HUES6 (cell line): ENCODE measurements at regions not wholly inside any gene's neighbourhood (a gene's known extent, or its start where the extent isn't known, plus 50 kb on each side); places are given as distances from the start of the nearest gene placed in this dataset.
"Not testable (repeated sequence)": the region's sequence is repeated elsewhere in the genome, so short reads cannot be mapped to it uniquely, and the experiment has no call there.

Experiments
- H3K27ac ChIP-seq: 2 replicates; pipeline ENCODE4 v1.7.0; 2013; ENCODE audit warnings: low read depth, mild to moderate bottlenecking, low read length, inconsistent platforms
- H3K27me3 ChIP-seq: 2 replicates; pipeline ENCODE4 v1.6.1; 2013; ENCODE audit warnings: low read length; ENCODE audit not compliant: control insufficient read depth, insufficient read depth
- H3K36me3 ChIP-seq: 2 replicates; pipeline ENCODE4 v1.6.1; 2013; ENCODE audit warnings: low read length; ENCODE audit not compliant: control insufficient read depth, insufficient read depth
- H3K4me1 ChIP-seq: 2 replicates; pipeline ENCODE4 v1.6.1; 2013; ENCODE audit warnings: low read length; ENCODE audit not compliant: control insufficient read depth, insufficient read depth
- H3K4me3 ChIP-seq: 2 replicates; pipeline ENCODE4 v1.5.1; 2013; ENCODE audit warnings: low read depth, low read length
- H3K9ac ChIP-seq: one replicate; pipeline ENCODE4 v1.6.1; 2013; ENCODE audit warnings: mild to moderate bottlenecking, low read length
- H3K9me3 ChIP-seq: 2 replicates; pipeline ENCODE4 v1.6.1; 2013; ENCODE audit warnings: low read depth, low read length; ENCODE audit not compliant: control insufficient read depth, insufficient read depth

DNA sequence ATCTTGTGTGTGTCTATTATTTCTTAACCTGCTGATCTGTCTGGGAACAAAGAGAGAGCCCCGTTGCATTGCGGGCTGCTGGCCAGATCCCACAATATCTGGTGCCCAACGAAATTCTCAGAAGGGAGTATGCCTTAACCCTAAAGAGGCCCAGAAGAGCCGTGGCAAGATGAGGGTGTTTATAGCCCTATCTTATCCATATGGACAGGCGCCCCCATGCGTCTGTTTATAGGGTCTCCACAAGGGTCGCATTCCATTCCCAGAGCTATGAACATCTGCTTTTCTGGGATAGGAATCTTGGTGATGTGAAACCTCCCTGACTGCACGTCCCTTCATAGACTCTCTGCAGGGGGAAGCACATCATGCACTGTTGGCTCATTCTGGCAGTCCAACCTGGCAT is 1262.5 kb downstream of the RAPGEF2 start:
- H3K36me3 ChIP-seq, H3K27me3 ChIP-seq, H3K4me1 ChIP-seq, H3K27ac ChIP-seq, H3K4me3 ChIP-seq, H3K9ac ChIP-seq: not testable (repeated sequence)
- peaks cover 14% of the 10 kb centered on the region for H3K9me3 ChIP-seq

DNA sequence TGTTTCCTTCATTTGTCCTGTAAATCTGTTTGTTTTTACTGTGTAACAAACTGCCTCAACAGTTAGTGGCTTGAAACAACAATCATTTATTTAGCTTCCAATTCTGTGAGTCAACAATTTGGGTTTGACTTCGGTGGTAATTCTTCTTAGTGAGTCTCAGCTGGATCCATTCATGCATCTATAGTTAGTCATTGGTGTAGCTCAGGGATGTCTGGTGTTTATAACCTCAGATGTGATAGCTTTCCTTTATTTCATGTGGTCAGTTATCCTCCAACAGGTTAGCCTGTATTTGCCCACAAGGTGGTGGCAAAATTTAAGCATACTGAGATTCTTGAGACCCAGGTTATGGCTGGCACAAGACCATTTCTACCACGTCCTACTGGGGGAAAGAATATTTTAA is 1267.2 kb downstream of the RAPGEF2 start:
- H3K27ac ChIP-seq = no peak overlapping the region
- no peaks in the 10 kb centered on the region for H3K4me1 ChIP-seq
- H3K27me3 ChIP-seq = no peaks in the 10 kb centered on the region
- H3K4me3 ChIP-seq = no peak overlapping the region
- no peak overlapping the region for H3K9ac ChIP-seq
- H3K36me3 ChIP-seq = no peaks in the 10 kb centered on the region
- no peaks in the 10 kb centered on the region for H3K9me3 ChIP-seq

DNA sequence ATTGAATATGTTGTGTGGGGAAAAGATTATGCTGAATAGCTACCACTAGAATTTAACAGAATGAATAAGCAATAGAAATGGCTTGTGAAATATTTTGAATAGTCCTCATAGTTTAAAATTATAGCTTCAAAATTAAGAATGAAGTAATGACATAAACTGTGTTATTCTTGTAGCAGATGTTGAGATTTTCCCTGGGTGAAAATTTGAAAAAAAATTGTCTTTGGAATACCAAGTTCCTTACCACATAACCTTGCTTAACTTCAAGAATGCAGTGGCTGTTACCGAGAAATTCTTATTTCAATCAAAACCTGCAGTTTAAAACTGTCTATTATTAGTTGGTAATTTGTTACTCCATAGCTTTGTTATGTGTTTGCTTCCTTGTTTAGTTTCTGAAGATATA is 1268.6 kb downstream of the RAPGEF2 start:
- no peaks in the 10 kb centered on the region for H3K27me3 ChIP-seq
- H3K4me3 ChIP-seq = no peak overlapping the region
- H3K4me1 ChIP-seq = no peaks in the 10 kb centered on the region
- no peaks in the 10 kb centered on the region for H3K36me3 ChIP-seq
- H3K27ac ChIP-seq = no peak overlapping the region
- H3K9ac ChIP-seq = no peak overlapping the region
- H3K9me3 ChIP-seq = no peaks in the 10 kb centered on the region

DNA sequence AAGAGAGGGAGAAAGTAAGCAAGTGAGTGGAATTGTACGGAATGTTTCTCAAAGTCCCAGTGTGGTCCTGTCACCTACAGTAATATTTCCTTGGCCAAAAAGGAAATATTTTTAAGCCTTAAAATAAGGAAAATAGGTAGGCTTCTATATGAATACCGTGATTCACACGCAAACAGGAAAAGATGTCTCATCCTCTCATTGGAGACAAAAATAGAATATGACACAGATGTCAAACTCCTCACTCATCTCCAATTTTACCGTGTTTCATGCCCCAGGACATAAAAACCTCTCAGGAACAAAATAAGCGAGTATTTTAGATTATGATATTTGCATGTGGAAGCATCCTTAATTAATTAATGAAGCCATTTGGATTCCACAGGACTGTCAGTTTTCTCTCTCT is 1269.5 kb downstream of the RAPGEF2 start:
- Histone ChIP-seq H3K4me1 (no peaks in the 10 kb centered on the region), H3K36me3 (no peaks in the 10 kb centered on the region), H3K9ac (no peak overlapping the region), H3K4me3 (no peak overlapping the region), H3K9me3 (no peaks in the 10 kb centered on the region), H3K27me3 (no peaks in the 10 kb centered on the region), H3K27ac (no peak overlapping the region)

DNA sequence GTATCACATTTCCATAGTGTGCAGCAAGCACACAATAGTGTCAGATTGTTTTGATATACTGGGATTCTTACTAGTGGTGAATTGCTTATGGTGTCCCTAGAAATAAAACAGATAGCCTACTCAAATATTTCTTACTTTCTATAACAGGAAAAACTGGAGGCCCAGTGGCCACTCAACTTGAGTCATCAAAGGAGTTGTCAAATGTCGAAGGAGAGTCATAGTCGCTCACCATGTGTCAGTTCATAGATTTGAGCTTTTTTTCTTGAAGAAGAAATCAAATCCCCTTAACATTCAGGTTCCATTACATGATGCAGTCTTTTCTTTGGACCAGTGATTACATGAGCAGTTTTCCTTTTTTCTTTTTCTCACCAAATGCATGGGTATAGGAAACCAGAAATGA is 1271.0 kb downstream of the RAPGEF2 start:
- H3K27ac ChIP-seq = no peak overlapping the region
- no peaks in the 10 kb centered on the region for H3K9me3 ChIP-seq
- H3K27me3 ChIP-seq = no peaks in the 10 kb centered on the region
- H3K4me3 ChIP-seq = no peak overlapping the region
- H3K4me1 ChIP-seq = no peaks in the 10 kb centered on the region
- H3K9ac ChIP-seq = no peak overlapping the region
- no peaks in the 10 kb centered on the region for H3K36me3 ChIP-seq

DNA sequence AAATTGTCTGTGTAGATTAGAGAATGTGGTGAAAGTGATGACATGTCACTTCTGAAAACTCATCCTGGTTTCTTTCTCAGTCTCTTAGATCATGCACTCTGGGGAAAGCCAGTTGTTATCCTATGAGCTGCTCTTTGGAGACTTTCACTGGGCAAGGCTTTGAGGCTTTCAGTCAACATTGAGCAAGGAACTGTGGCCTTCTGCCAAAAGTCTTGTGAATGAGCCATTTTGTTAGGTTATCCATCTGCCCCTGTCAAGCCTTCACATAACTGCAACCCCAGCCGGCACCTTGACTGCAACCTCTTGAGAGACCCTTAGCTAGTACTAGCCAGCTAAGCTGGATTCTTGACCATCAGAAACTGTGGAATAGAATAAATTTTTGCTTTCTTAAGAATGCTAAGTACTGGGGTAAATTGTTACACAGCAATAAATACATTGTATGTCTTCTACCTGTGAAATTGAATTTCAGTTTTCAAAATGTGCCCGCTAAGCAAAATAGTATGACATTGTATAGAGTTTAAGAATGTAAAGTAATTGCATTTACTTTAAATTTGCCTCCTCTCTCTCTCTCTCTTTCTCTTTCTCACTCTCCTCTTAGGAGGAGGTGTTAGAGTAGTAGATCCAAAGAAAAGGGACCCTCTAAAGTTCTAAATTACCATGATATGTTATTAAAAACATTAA is 1273.0 kb downstream of the RAPGEF2 start:
- Histone ChIP-seq H3K36me3 (no peaks in the 10 kb centered on the region), H3K9ac (no peak overlapping the region), H3K27me3 (no peaks in the 10 kb centered on the region), H3K27ac (no peak overlapping the region), H3K4me3 (no peak overlapping the region), H3K4me1 (no peaks in the 10 kb centered on the region), H3K9me3 (no peaks in the 10 kb centered on the region)

DNA sequence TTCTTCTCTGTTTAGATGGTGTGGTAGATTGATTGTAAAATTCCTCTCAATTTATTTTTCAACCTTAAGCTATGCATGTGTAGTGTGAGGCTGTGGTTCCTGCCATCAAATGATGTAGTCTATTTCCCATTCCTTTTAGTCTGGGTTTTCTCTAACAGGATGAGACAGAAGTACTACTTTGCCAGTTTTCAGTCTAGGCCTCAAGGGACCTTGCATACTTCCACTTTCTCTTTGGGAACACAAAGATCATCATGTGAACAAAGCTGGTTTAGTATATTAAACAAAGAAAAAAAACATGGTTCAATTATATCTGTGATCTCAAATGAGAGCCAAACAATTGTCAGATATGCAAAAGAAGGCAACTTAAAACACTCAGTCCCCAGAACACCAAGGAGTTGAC is 1284.0 kb downstream of the RAPGEF2 start:
- peaks cover 16% of the 10 kb centered on the region for H3K9me3 ChIP-seq
- no peak overlapping the region for H3K4me3 ChIP-seq
- H3K27ac ChIP-seq = no peak overlapping the region
- no peaks in the 10 kb centered on the region for H3K36me3 ChIP-seq
- H3K27me3 ChIP-seq = no peaks in the 10 kb centered on the region
- no peaks in the 10 kb centered on the region for H3K4me1 ChIP-seq
- no peak overlapping the region for H3K9ac ChIP-seq

DNA sequence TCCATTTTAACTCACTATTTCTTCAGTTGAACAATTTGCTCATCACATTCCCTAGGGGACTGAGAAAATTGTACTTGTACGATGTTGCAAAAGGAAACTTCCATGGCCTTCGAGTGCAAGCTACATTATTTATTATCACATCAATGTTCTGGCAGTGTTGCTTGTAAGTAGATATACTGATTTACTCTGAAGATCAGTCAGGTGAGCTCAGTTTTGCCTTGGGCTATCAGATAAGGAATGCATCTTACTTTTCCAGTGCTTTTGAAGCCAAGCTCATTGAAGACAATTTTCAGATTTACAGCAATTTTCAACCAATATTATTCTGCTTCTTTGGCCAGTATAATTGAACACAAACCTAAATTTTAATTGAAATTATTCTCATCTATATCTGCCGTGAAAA is 1296.9 kb downstream of the RAPGEF2 start:
- H3K4me1 ChIP-seq = no peaks in the 10 kb centered on the region
- H3K9ac ChIP-seq = no peak overlapping the region
- no peaks in the 10 kb centered on the region for H3K27me3 ChIP-seq
- no peaks in the 10 kb centered on the region for H3K9me3 ChIP-seq
- H3K27ac ChIP-seq = no peak overlapping the region
- no peak overlapping the region for H3K4me3 ChIP-seq
- no peaks in the 10 kb centered on the region for H3K36me3 ChIP-seq

DNA sequence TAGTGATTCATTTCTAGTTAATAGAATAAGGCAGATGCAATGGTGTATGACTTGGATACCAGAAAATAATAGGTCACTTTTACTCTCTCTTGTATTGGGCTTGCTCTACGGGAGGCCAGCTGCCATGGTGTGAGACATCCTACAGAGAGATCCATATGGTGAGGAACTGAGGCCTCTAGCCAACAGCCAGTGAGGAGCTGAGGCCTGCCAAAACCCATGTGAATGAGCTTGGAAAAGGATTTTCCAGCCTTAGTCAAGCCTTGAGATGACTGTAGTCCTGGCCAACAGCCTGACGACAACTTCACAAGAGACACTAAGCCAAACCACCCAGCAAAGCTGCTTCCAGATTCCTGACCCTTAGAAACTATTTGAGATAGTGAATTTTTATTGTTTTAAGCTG is 1300.2 kb downstream of the RAPGEF2 start:
- Histone ChIP-seq H3K4me1 (peaks cover 10% of the 10 kb centered on the region; the same call in 1 of the 2 replicates), H3K4me3 (no peak overlapping the region), H3K27ac (no peak overlapping the region), H3K9ac (no peak overlapping the region), H3K27me3 (no peaks in the 10 kb centered on the region), H3K9me3 (no peaks in the 10 kb centered on the region), H3K36me3 (no peaks in the 10 kb centered on the region)

DNA sequence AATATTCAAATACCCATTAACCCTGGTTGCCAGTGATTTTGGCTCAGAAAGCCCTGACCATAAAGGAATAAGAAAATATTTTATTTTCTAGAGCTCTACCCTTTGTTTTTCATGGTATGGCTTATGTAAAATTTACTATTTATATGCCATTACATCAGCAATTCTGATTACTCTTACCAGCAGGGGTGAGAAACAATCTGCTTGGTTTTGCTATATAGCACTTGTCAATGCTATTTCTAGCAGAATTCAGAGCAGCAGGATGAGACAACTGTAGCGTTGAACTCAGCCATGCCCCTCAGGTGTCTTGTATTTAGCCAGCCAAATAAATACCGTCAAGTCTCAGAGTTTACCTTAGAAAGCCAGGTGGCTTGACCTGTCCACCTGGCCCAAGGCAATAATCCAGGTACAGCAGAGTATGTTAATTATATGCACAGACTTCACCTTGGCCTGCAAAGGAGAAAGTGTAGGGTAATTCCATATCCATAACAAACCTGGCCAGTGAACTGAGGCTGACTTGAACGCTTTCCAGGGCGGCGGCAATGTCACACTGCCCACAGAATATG is 1303.5 kb downstream of the RAPGEF2 start:
- H3K9me3 ChIP-seq = no peaks in the 10 kb centered on the region
- H3K27ac ChIP-seq = no peak overlapping the region
- H3K4me1 ChIP-seq = peaks cover 10% of the 10 kb centered on the region; the same call in 1 of the 2 replicates
- no peaks in the 10 kb centered on the region for H3K36me3 ChIP-seq
- H3K27me3 ChIP-seq = no peaks in the 10 kb centered on the region
- no peak overlapping the region for H3K9ac ChIP-seq
- no peak overlapping the region for H3K4me3 ChIP-seq

DNA sequence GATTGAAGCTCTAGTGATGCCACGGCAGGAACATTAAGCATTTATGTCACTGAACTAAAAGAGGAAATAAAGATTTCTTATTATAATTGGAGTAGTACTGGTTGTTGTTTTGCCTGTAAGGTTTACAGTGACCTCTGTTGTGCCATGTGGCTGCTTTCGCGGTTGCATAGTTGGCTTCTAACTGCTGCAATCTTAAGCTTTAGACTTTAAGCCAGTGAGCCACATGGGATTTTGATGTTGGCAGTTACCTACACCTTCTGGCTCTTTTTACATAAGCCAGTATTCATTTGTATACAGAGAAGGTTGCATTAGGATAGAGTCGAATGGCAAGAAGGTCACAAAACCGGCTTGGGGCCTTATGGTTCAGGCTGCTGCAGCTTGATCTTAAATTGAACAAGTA is 1311.6 kb downstream of the RAPGEF2 start:
- Histone ChIP-seq H3K4me3 (no peak overlapping the region), H3K9ac (no peak overlapping the region), H3K27me3 (no peaks in the 10 kb centered on the region), H3K36me3 (no peaks in the 10 kb centered on the region), H3K4me1 (no peaks in the 10 kb centered on the region), H3K9me3 (no peaks in the 10 kb centered on the region), H3K27ac (no peak overlapping the region)
